GM23338 (cell line): ENCODE measurements at regions not wholly inside any gene's neighbourhood (a gene's known extent, or its start where the extent isn't known, plus 50 kb on each side); places are given as distances from the start of the nearest gene placed in this dataset.
A peak's percentile ranks its signal among the peaks of the same experiment; 100 is the strongest.

Source experiments
- ATAC-seq: fragments of 200-7000 bp; cut with Tn5 transposase; 3 replicates; pipeline ENCODE4 v1.9.1; 2020
- DNase-seq: peaks from one replicate; pipeline ENCODE4 v3.0.0-alpha.2; 2015; ENCODE audit warnings: low spot score
- H2AFZ ChIP-seq: fragments of 200-600 bp; sonication (generic); 2 replicates; pipeline ENCODE4 v1.8.0; 2016; ENCODE audit warnings: antibody characterized with exemption, mild to moderate bottlenecking, moderate library complexity
- H3F3A ChIP-seq: fragments of 200-600 bp; sonication (generic); replicated peaks from 2 replicates; pipeline ENCODE4 v1.8.0; 2017; ENCODE audit warnings: antibody characterized with exemption, mixed run types, low read depth
- H3K27ac ChIP-seq: fragments of 200-600 bp; sonication (generic); 2 replicates; pipeline ENCODE4 v1.6.1; 2016; ENCODE audit warnings: low read depth
- H3K27me3 ChIP-seq: fragments of 200-600 bp; sonication (generic); 2 replicates; pipeline ENCODE4 v1.8.0; 2016; ENCODE audit warnings: mild to moderate bottlenecking, mixed run types, moderate library complexity; ENCODE audit not compliant: insufficient read depth
- H3K36me3 ChIP-seq: fragments of 200-600 bp; sonication (generic); 2 replicates; pipeline ENCODE4 v1.8.0; 2016; ENCODE audit warnings: mild to moderate bottlenecking; ENCODE audit not compliant: insufficient read depth
- H3K4me1 ChIP-seq: fragments of 200-600 bp; sonication (generic); 2 replicates; pipeline ENCODE4 v1.8.0; 2016; ENCODE audit warnings: mild to moderate bottlenecking, moderate library complexity; ENCODE audit not compliant: insufficient read depth
- H3K4me2 ChIP-seq: fragments of 200-600 bp; sonication (generic); 2 replicates; pipeline ENCODE4 v1.7.1; 2017; ENCODE audit warnings: mixed run types
- H3K4me3 ChIP-seq: fragments of 200-600 bp; sonication (generic); 2 replicates; pipeline ENCODE4 v1.6.1; 2016; ENCODE audit warnings: mixed run types
- H3K79me2 ChIP-seq: fragments of 200-600 bp; sonication (generic); replicated peaks from 2 replicates; pipeline ENCODE4 v1.8.0; 2017; ENCODE audit warnings: mild to moderate bottlenecking; ENCODE audit not compliant: insufficient read depth
- H3K9me2 ChIP-seq: fragments of 200-600 bp; sonication (generic); 2 replicates; pipeline ENCODE4 v1.8.0; 2017; ENCODE audit not compliant: insufficient read depth
- H4K20me1 ChIP-seq: fragments of 200-600 bp; sonication (generic); replicated peaks from 2 replicates; pipeline ENCODE4 v1.8.0; 2017; ENCODE audit warnings: mild to moderate bottlenecking; ENCODE audit not compliant: insufficient read depth
- H3K27ac Mint-ChIP-seq: 2 replicates; pipeline ENCODE4 v1.8.0; 2020; ENCODE audit warnings: inconsistent platforms, mild to moderate bottlenecking, moderate library complexity, mixed read lengths
- H3K27me3 Mint-ChIP-seq: 3 replicates; pipeline ENCODE4 v1.8.0; 2022; ENCODE audit warnings: low read depth, mild to moderate bottlenecking, moderate library complexity, mixed read lengths, inconsistent platforms; ENCODE audit not compliant: insufficient read depth, poor library complexity
- H3K36me3 Mint-ChIP-seq: 3 replicates; pipeline ENCODE4 v1.8.0; 2021; ENCODE audit warnings: low read depth, mild to moderate bottlenecking, inconsistent platforms, moderate library complexity, mixed read lengths
- H3K4me1 Mint-ChIP-seq: 3 replicates; pipeline ENCODE4 v1.8.0; 2020; ENCODE audit warnings: mild to moderate bottlenecking, inconsistent platforms, mixed read lengths
- H3K4me3 Mint-ChIP-seq: 3 replicates; pipeline ENCODE4 v1.8.0; 2021; ENCODE audit warnings: moderate library complexity, mild to moderate bottlenecking, inconsistent platforms, mixed read lengths
- H3K9me3 Mint-ChIP-seq: 3 replicates; pipeline ENCODE4 v1.8.0; 2020; ENCODE audit warnings: moderate library complexity, mild to moderate bottlenecking, inconsistent platforms, mixed read lengths
- CREB1 ChIP-seq: fragments of 250-450 bp; sonication (Bioruptor Pico); IDR thresholded peaks from 2 replicates; pipeline ENCODE4 v1.5.0; 2020; ENCODE audit warnings: low read depth, mild to moderate bottlenecking, moderate library complexity
- CTCF ChIP-seq, 2 experiments: fragments of 200-600 bp in 1 of 2; sonication (generic) in 1 of 2; conservative IDR thresholded peaks; 2 replicates each; pipeline versions ENCODE4 v1.5.1 to v1.6.1; 2016 to 2017; ENCODE audit warnings: antibody characterized with exemption in 2 of 2, low read depth in 2 of 2, mild to moderate bottlenecking in 2 of 2, moderate library complexity in 1 of 2
- ETS1 ChIP-seq: IDR thresholded peaks from 2 replicates; pipeline ENCODE4 v1.6.1; 2016; ENCODE audit warnings: antibody characterized with exemption
- EZH2 ChIP-seq: fragments of 200-600 bp; sonication (generic); IDR thresholded peaks from one replicate; pipeline ENCODE4 v1.8.0; 2017; ENCODE audit warnings: antibody characterized with exemption, mild to moderate bottlenecking, low read depth; ENCODE audit not compliant: unreplicated experiment
- JUNB ChIP-seq: IDR thresholded peaks from one replicate; pipeline ENCODE4 v1.6.1; 2016; ENCODE audit warnings: antibody characterized with exemption; ENCODE audit not compliant: unreplicated experiment
- NANOG ChIP-seq: IDR thresholded peaks from 2 replicates; pipeline ENCODE4 v1.6.1; 2016; ENCODE audit warnings: antibody characterized with exemption, borderline replicate concordance
- POLR2AphosphoS5 ChIP-seq: IDR thresholded peaks from 2 replicates; pipeline ENCODE4 v1.6.1; 2016; ENCODE audit warnings: antibody characterized with exemption, low read depth
- REST ChIP-seq: IDR thresholded peaks from one replicate; pipeline ENCODE4 v1.6.1; 2018; ENCODE audit warnings: antibody characterized with exemption; ENCODE audit not compliant: unreplicated experiment
- ZNF114 ChIP-seq: fragments of 250-450 bp; sonication (Bioruptor Pico); IDR thresholded peaks from 2 replicates; pipeline ENCODE4 v1.5.0; 2020; ENCODE audit warnings: mild to moderate bottlenecking, moderate library complexity
- ZNF462 ChIP-seq: fragments of 250-450 bp; sonication (Bioruptor Pico); IDR thresholded peaks from 2 replicates; pipeline ENCODE4 v1.5.0; 2020; ENCODE audit warnings: mild to moderate bottlenecking, moderate library complexity

- H3K4me3 ChIP-seq, result no peak overlapping the region
- H3K9me2 ChIP-seq, result peaks cover 7% of the 10 kb centered on the region; the same call in 1 of the 2 replicates
- no peaks in the 10 kb centered on the region for H3F3A ChIP-seq
- Mint-ChIP-seq H3K4me1 (peaks cover 18% of the 10 kb centered on the region), H3K4me3 (no peak overlapping the region), H3K9me3 (no peaks in the 10 kb centered on the region; the same call in 2 of the 3 replicates), H3K27me3 (peaks cover 7% of the 10 kb centered on the region), H3K27ac (no peak overlapping the region), H3K36me3 (no peaks in the 10 kb centered on the region)
- DNase-seq (no peak), ATAC-seq (no peak)
- peaks cover 23% of the 10 kb centered on the region for H3K27me3 ChIP-seq
- H4K20me1 ChIP-seq, result no peaks in the 10 kb centered on the region
- no peak for TF ChIP-seq JUNB
- TF ChIP-seq CREB1 (CRISPR knock-in tag), result no peak
- no peak for TF ChIP-seq ZNF114 (CRISPR knock-in tag)
- TF ChIP-seq CTCF (conservative IDR thresholded peaks at IDR 0.05; ENCODE audit: low read depth in 2 of 2), result no peak
- TF ChIP-seq EZH2, result no peak
- H2AFZ ChIP-seq, result 0 out of 2 replicates have a peak overlapping the region, but pooled peaks have one; percentile 44
- no peak overlapping the region for H3K4me2 ChIP-seq
- H3K36me3 ChIP-seq, result no peaks in the 10 kb centered on the region
- H3K4me1 ChIP-seq, result peaks cover 17% of the 10 kb centered on the region
- H3K27ac ChIP-seq, result no peak overlapping the region
- H3K79me2 ChIP-seq, result no peaks in the 10 kb centered on the region
Measured at GRCh38 chr3:137061186-137061585, 103.4 kb downstream of the IL20RB start.

GRCh38 chr3:137062250-137062649 is 104.5 kb downstream of the IL20RB start:
- peaks cover 28% of the 10 kb centered on the region for H3K4me1 ChIP-seq
- no peaks in the 10 kb centered on the region for H3K36me3 ChIP-seq
- peaks cover 33% of the 10 kb centered on the region for H3K27me3 ChIP-seq
- H3K27ac ChIP-seq, result no peak overlapping the region
- H2AFZ ChIP-seq, result no peak overlapping the region
- H3K4me1 Mint-ChIP-seq, result peaks cover 25% of the 10 kb centered on the region
- no peak overlapping the region for H3K4me2 ChIP-seq
- H3K4me3 Mint-ChIP-seq, result no peak overlapping the region
- ATAC-seq (no peak), DNase-seq (no peak)
- H4K20me1 ChIP-seq, result no peaks in the 10 kb centered on the region
- H3K9me3 Mint-ChIP-seq, result no peaks in the 10 kb centered on the region; the same call in 2 of the 3 replicates
- peaks cover 11% of the 10 kb centered on the region for H3K27me3 Mint-ChIP-seq
- 0 out of 2 replicates have a peak, but pooled peaks cover 1% of the 10 kb centered on the region for H3K9me2 ChIP-seq
- H3K36me3 Mint-ChIP-seq, result no peaks in the 10 kb centered on the region
- H3K4me3 ChIP-seq, result no peak overlapping the region
- H3K79me2 ChIP-seq, result no peaks in the 10 kb centered on the region
- no peaks in the 10 kb centered on the region for H3F3A ChIP-seq
- H3K27ac Mint-ChIP-seq, result no peak overlapping the region
- TF ChIP-seq ZNF462 (CRISPR knock-in tag), result no peak
- no peak for TF ChIP-seq CREB1 (CRISPR knock-in tag)
- no peak for TF ChIP-seq REST
- no peak for TF ChIP-seq POLR2AphosphoS5
- no peak for TF ChIP-seq NANOG
- TF ChIP-seq ZNF114 (CRISPR knock-in tag), result no peak
- no peak for TF ChIP-seq ETS1
